ENCODE measurements at regions not wholly inside any gene's neighbourhood (a gene's known extent, or its start where the extent isn't known, plus 50 kb on each side); places are given as distances from the start of the nearest gene placed in this dataset.

- no peak overlapping the region for H2AFZ ChIP-seq (ENCODE audit: low read depth, low read length)
- no peak overlapping the region for H3K27ac ChIP-seq (ENCODE audit: low read length)
- H3K79me2 ChIP-seq (replicated peaks; ENCODE audit: insufficient read depth, low read length), result no peaks in the 10 kb centered on the region
- H3K9me3 ChIP-seq (ENCODE audit: low read length), result no peaks in the 10 kb centered on the region
- H3K4me2 ChIP-seq (ENCODE audit: low read length), result no peak overlapping the region
- H3K9ac ChIP-seq (ENCODE audit: low read length), result no peak overlapping the region
- H3K36me3 ChIP-seq (ENCODE audit: insufficient read depth, low read length), result no peaks in the 10 kb centered on the region
- no peaks in the 10 kb centered on the region for H3K27me3 ChIP-seq (ENCODE audit: insufficient read depth, low read depth, low read length)
- no peaks in the 10 kb centered on the region for H3K9me2 ChIP-seq (ENCODE audit: insufficient read depth, low read length)
- no peak overlapping the region for H3K4me3 ChIP-seq (ENCODE audit: low read length)
- no peaks in the 10 kb centered on the region for H3F3A ChIP-seq (ENCODE audit: insufficient read depth, low read length, poor library complexity, severe bottlenecking)
- no peak for TF ChIP-seq SMC3 (conservative IDR thresholded peaks at IDR 0.05; ENCODE audit: poor library complexity)
- TF ChIP-seq TAF1 (IDR thresholded peaks at IDR 0.05; ENCODE audit: low read depth), result no peak
- TF ChIP-seq POLR2AphosphoS5 (IDR thresholded peaks at IDR 0.05), result no peak
- TF ChIP-seq EP300 (conservative IDR thresholded peaks at IDR 0.05; ENCODE audit: poor library complexity, severe bottlenecking), result no peak
- TF ChIP-seq CTCF (IDR thresholded peaks at IDR 0.05; ENCODE audit: poor library complexity, severe bottlenecking), result no peak
- TF ChIP-seq, protein P1, sequence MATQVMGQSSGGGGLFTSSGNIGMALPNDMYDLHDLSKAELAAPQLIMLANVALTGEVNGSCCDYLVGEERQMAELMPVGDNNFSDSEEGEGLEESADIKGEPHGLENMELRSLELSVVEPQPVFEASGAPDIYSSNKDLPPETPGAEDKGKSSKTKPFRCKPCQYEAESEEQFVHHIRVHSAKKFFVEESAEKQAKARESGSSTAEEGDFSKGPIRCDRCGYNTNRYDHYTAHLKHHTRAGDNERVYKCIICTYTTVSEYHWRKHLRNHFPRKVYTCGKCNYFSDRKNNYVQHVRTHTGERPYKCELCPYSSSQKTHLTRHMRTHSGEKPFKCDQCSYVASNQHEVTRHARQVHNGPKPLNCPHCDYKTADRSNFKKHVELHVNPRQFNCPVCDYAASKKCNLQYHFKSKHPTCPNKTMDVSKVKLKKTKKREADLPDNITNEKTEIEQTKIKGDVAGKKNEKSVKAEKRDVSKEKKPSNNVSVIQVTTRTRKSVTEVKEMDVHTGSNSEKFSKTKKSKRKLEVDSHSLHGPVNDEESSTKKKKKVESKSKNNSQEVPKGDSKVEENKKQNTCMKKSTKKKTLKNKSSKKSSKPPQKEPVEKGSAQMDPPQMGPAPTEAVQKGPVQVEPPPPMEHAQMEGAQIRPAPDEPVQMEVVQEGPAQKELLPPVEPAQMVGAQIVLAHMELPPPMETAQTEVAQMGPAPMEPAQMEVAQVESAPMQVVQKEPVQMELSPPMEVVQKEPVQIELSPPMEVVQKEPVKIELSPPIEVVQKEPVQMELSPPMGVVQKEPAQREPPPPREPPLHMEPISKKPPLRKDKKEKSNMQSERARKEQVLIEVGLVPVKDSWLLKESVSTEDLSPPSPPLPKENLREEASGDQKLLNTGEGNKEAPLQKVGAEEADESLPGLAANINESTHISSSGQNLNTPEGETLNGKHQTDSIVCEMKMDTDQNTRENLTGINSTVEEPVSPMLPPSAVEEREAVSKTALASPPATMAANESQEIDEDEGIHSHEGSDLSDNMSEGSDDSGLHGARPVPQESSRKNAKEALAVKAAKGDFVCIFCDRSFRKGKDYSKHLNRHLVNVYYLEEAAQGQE (IDR thresholded peaks at IDR 0.05; ENCODE audit: borderline replicate concordance), result no peak
- TF ChIP-seq RAD21 (conservative IDR thresholded peaks at IDR 0.05), result no peak
- no peak for TF ChIP-seq EZH2 (IDR thresholded peaks at IDR 0.05; ENCODE audit: borderline replicate concordance, insufficient read depth, low read length, poor library complexity, severe bottlenecking)
- no peak for TF ChIP-seq MXI1 (conservative IDR thresholded peaks at IDR 0.05; ENCODE audit: poor library complexity, severe bottlenecking)
- no peaks in the 10 kb centered on the region for H4K20me1 ChIP-seq (ENCODE audit: insufficient read depth)
Measured at GRCh38 chrX:82230013-82230412, 1028.1 kb downstream of the SH3BGRL start.

GRCh38 chrX:82232679-82233078, 1030.8 kb downstream of the SH3BGRL start:
- Histone ChIP-seq H3K79me2 (replicated peaks; ENCODE audit: insufficient read depth, low read length) (no peaks in the 10 kb centered on the region), H3K4me3 (ENCODE audit: low read length) (no peak overlapping the region), H3K4me2 (ENCODE audit: low read length) (no peak overlapping the region), H4K20me1 (ENCODE audit: insufficient read depth) (no peaks in the 10 kb centered on the region), H3K27me3 (ENCODE audit: insufficient read depth, low read depth, low read length) (no peaks in the 10 kb centered on the region), H2AFZ (ENCODE audit: low read depth, low read length) (no peak overlapping the region), H3K9me2 (ENCODE audit: insufficient read depth, low read length) (no peaks in the 10 kb centered on the region), H3K9ac (ENCODE audit: low read length) (no peak overlapping the region), H3K36me3 (ENCODE audit: insufficient read depth, low read length) (no peaks in the 10 kb centered on the region), H3F3A (ENCODE audit: insufficient read depth, low read length, poor library complexity, severe bottlenecking) (no peaks in the 10 kb centered on the region), H3K27ac (ENCODE audit: low read length) (no peak overlapping the region), H3K9me3 (ENCODE audit: low read length) (no peaks in the 10 kb centered on the region)
- TF ChIP-seq POLR2AphosphoS5 (IDR thresholded peaks at IDR 0.05) (no peak), CTCF (IDR thresholded peaks at IDR 0.05; ENCODE audit: poor library complexity, severe bottlenecking) (no peak), RAD21 (conservative IDR thresholded peaks at IDR 0.05) (no peak), MXI1 (conservative IDR thresholded peaks at IDR 0.05; ENCODE audit: poor library complexity, severe bottlenecking) (no peak), SMC3 (conservative IDR thresholded peaks at IDR 0.05; ENCODE audit: poor library complexity) (no peak), EZH2 (IDR thresholded peaks at IDR 0.05; ENCODE audit: borderline replicate concordance, insufficient read depth, low read length, poor library complexity, severe bottlenecking) (no peak), TAF1 (IDR thresholded peaks at IDR 0.05; ENCODE audit: low read depth) (no peak), EP300 (conservative IDR thresholded peaks at IDR 0.05; ENCODE audit: poor library complexity, severe bottlenecking) (no peak)
- TF ChIP-seq, protein P1 (IDR thresholded peaks at IDR 0.05; ENCODE audit: borderline replicate concordance), result no peak
